NCI-H345 treated with DMSO at 0.1 percent for 48 hours (cell line): ENCODE measurements at regions not wholly inside any gene's neighbourhood (a gene's known extent, or its start where the extent isn't known, plus 50 kb on each side); places are given as distances from the start of the nearest gene placed in this dataset.

Experiments used
- DNase-seq: peaks from one replicate; lab custom pipeline; 2025; ENCODE audit not compliant: unreplicated experiment; lab: John Stamatoyannopoulos, UW

GRCh38 chr15:92224843-92225242 is 168.8 kb upstream of the ST8SIA2 start:
- no peak for DNase-seq

- no peak for DNase-seq
These were observed 167.6 kb upstream of the ST8SIA2 start for GRCh38 chr15:92226020-92226612.

- no peak for DNase-seq
These were observed 164.9 kb upstream of the ST8SIA2 start for GRCh38 chr15:92228830-92229229.

- no peak for DNase-seq
These were observed 162.2 kb upstream of the ST8SIA2 start for GRCh38 chr15:92231461-92231860.

GRCh38 chr15:92232317-92232716 is 161.4 kb upstream of the ST8SIA2 start:
- DNase-seq = no peak

GRCh38 chr15:92232876-92233275 is 160.8 kb upstream of the ST8SIA2 start:
- DNase-seq = no peak

- DNase-seq = no peak
These were observed 150.5 kb upstream of the ST8SIA2 start for GRCh38 chr15:92243227-92243626.

- no peak for DNase-seq
These were observed 149.0 kb upstream of the ST8SIA2 start for GRCh38 chr15:92244703-92245102.

GRCh38 chr15:92247649-92248242 is 145.9 kb upstream of the ST8SIA2 start:
- no peak for DNase-seq

GRCh38 chr15:92266796-92267685 is 126.6 kb upstream of the ST8SIA2 start:
- DNase-seq = no peak

- peak; percentile 27 for DNase-seq
These were observed 124.8 kb upstream of the ST8SIA2 start for GRCh38 chr15:92268900-92269299.

- DNase-seq = no peak
These were observed 122.5 kb upstream of the ST8SIA2 start for GRCh38 chr15:92271179-92271578.

- DNase-seq = no peak
These were observed 121.6 kb upstream of the ST8SIA2 start for GRCh38 chr15:92272106-92272505.

GRCh38 chr15:92273286-92273685 is 120.4 kb upstream of the ST8SIA2 start:
- DNase-seq = no peak

GRCh38 chr15:92273723-92274122 is 120.0 kb upstream of the ST8SIA2 start:
- no peak for DNase-seq

GRCh38 chr15:92277776-92278175 is 115.9 kb upstream of the ST8SIA2 start:
- DNase-seq = no peak

- DNase-seq = no peak
These were observed 109.9 kb upstream of the ST8SIA2 start for GRCh38 chr15:92283813-92284212.

GRCh38 chr15:92288755-92289154 is 104.9 kb upstream of the ST8SIA2 start:
- DNase-seq = no peak

GRCh38 chr15:92289733-92290132 is 103.9 kb upstream of the ST8SIA2 start:
- no peak for DNase-seq

- no peak for DNase-seq
These were observed 103.2 kb upstream of the ST8SIA2 start for GRCh38 chr15:92290359-92290992.

GRCh38 chr15:92291900-92292299 is 101.8 kb upstream of the ST8SIA2 start:
- no peak for DNase-seq

- no peak for DNase-seq
These were observed 98.9 kb upstream of the ST8SIA2 start for GRCh38 chr15:92294759-92295158.
